ENCODE measurements at regions not wholly inside any gene's neighbourhood (a gene's known extent, or its start where the extent isn't known, plus 50 kb on each side); places are given as distances from the start of the nearest gene placed in this dataset.
"Not testable (repeated sequence)": the region's sequence is repeated elsewhere in the genome, so short reads cannot be mapped to it uniquely, and the experiment has no call there.

GRCh38 chr11:71764695-71765491 is 68.1 kb upstream of the DEFB108B start:
- H3K4me3 ChIP-seq (ENCODE audit: low read length in 3 of 3); H3K27ac ChIP-seq (ENCODE audit: low read depth, low read length); H3K36me3 ChIP-seq (ENCODE audit: control insufficient read depth in 3 of 3, insufficient read depth in 3 of 3, low read length in 3 of 3); H3K27me3 ChIP-seq (ENCODE audit: control insufficient read depth in 3 of 3, insufficient read depth in 3 of 3, low read length in 3 of 3); H3K9me3 ChIP-seq (ENCODE audit: control insufficient read depth in 3 of 3, low read length in 3 of 3); H3K9ac ChIP-seq (ENCODE audit: low read depth in 1 of 3, low read length in 3 of 3); H3K4me1 ChIP-seq (ENCODE audit: control insufficient read depth in 3 of 3, insufficient read depth in 3 of 3, low read length in 3 of 3): not testable (repeated sequence)

- not testable (repeated sequence) for H3K4me3 ChIP-seq (ENCODE audit: low read length in 3 of 3)
Measured at GRCh38 chr11:71767016-71767415, 66.0 kb upstream of the DEFB108B start.

GRCh38 chr11:71772193-71772592 is 60.8 kb upstream of the DEFB108B start:
- H3K9me3 ChIP-seq (ENCODE audit: control insufficient read depth in 3 of 3, low read length in 3 of 3); H3K27ac ChIP-seq (ENCODE audit: low read depth, low read length); H3K36me3 ChIP-seq (ENCODE audit: control insufficient read depth in 3 of 3, insufficient read depth in 3 of 3, low read length in 3 of 3); H3K27me3 ChIP-seq (ENCODE audit: control insufficient read depth in 3 of 3, insufficient read depth in 3 of 3, low read length in 3 of 3); H3K4me1 ChIP-seq (ENCODE audit: control insufficient read depth in 3 of 3, insufficient read depth in 3 of 3, low read length in 3 of 3); H3K4me3 ChIP-seq (ENCODE audit: low read length in 3 of 3); H3K9ac ChIP-seq (ENCODE audit: low read depth in 1 of 3, low read length in 3 of 3): not testable (repeated sequence)

More at GRCh38 chr11:71767016-71767415, 66.0 kb upstream of the DEFB108B start:
- H3K27me3 ChIP-seq (ENCODE audit: control insufficient read depth in 3 of 3, insufficient read depth in 3 of 3, low read length in 3 of 3); H3K9me3 ChIP-seq (ENCODE audit: control insufficient read depth in 3 of 3, low read length in 3 of 3); H3K9ac ChIP-seq (ENCODE audit: low read depth in 1 of 3, low read length in 3 of 3); H3K36me3 ChIP-seq (ENCODE audit: control insufficient read depth in 3 of 3, insufficient read depth in 3 of 3, low read length in 3 of 3); H3K4me1 ChIP-seq (ENCODE audit: control insufficient read depth in 3 of 3, insufficient read depth in 3 of 3, low read length in 3 of 3); H3K27ac ChIP-seq (ENCODE audit: low read depth, low read length): not testable (repeated sequence)

DNA sequence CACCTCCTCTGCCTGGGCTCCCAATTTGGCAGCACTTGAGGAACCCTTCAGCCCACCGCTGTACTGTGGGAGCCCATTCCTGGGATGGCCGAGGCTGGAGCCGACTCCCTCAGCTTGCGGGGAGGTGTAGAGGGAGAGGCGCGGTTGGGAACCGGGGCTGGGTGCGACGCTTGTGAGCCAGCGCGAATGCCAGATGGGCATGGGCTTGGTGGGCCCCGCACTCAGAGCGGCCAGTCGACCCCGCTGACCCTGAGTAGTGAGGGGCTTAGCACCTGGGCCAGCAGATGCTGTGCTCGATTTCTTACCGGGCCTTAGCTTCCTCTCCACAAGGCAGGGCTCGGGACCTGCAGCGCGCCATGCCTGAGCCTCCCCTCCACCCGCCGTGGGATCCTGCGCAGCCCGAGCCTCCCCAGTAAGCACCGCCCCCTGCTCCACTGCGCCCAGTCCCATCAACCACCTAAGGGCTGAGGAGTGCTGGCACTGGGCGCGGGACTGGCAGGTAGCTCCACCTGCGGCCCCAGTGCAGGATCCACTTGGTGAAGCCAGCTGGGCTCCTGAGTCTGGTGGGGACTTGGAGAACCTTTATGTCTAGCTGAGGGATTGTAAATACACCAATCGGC is 58.3 kb upstream of the DEFB108B start:
- Histone ChIP-seq H3K4me1 (ENCODE audit: control insufficient read depth in 3 of 3, insufficient read depth in 3 of 3, low read length in 3 of 3) (no peaks in the 10 kb centered on the region), H3K27ac (ENCODE audit: low read depth, low read length) (no peak overlapping the region), H3K9me3 (ENCODE audit: control insufficient read depth in 3 of 3, low read length in 3 of 3) (no peaks in the 10 kb centered on the region), H3K4me3 (ENCODE audit: low read length in 3 of 3) (no peak overlapping the region), H3K27me3 (ENCODE audit: control insufficient read depth in 3 of 3, insufficient read depth in 3 of 3, low read length in 3 of 3) (no peaks in the 10 kb centered on the region), H3K9ac (ENCODE audit: low read depth in 1 of 3, low read length in 3 of 3) (no peak overlapping the region), H3K36me3 (ENCODE audit: control insufficient read depth in 3 of 3, insufficient read depth in 3 of 3, low read length in 3 of 3) (no peaks in the 10 kb centered on the region)

DNA sequence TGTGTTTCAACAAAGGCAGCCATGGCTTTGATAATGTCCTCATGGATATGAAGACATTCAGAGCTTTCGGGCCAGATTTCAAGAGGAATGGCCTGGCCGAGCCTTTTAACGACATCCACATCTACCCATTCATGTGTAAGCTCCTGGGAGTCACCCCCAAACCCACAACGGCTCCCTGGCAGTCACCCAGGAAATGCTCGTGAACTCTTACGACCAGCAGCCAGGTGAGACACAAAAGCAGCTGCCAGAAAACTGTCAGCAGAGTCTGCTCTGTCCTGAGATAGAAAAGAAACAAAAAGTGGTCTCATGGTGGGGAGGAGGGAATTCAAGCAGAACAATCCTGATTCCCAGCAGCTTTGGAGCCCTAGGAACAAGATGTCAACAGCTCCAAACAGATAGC is 52.9 kb upstream of the DEFB108B start:
- H3K9ac ChIP-seq (ENCODE audit: low read depth in 1 of 3, low read length in 3 of 3); H3K36me3 ChIP-seq (ENCODE audit: control insufficient read depth in 3 of 3, insufficient read depth in 3 of 3, low read length in 3 of 3); H3K27me3 ChIP-seq (ENCODE audit: control insufficient read depth in 3 of 3, insufficient read depth in 3 of 3, low read length in 3 of 3); H3K27ac ChIP-seq (ENCODE audit: low read depth, low read length); H3K9me3 ChIP-seq (ENCODE audit: control insufficient read depth in 3 of 3, low read length in 3 of 3); H3K4me3 ChIP-seq (ENCODE audit: low read length in 3 of 3); H3K4me1 ChIP-seq (ENCODE audit: control insufficient read depth in 3 of 3, insufficient read depth in 3 of 3, low read length in 3 of 3): not testable (repeated sequence)

DNA sequence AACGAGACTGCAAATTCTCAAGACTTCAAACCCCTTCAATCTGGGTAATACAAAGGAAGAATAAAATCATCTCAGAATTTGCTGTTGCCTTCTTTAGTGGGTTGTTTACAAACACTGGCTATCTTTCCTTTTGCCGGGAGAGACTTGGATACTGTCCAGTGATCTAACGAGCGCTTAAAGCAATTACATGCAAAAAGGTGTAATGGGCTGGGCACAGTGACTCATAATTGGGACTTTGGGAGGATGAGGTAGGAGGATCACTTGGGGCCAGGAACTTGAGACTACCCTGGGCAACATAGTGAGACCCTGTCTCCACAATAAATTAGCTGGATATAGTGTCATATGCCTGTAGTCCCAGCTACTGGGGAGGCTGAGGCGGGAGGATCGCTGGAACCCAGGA is 52.2 kb upstream of the DEFB108B start:
- H3K4me1 ChIP-seq (ENCODE audit: control insufficient read depth in 3 of 3, insufficient read depth in 3 of 3, low read length in 3 of 3); H3K27ac ChIP-seq (ENCODE audit: low read depth, low read length); H3K4me3 ChIP-seq (ENCODE audit: low read length in 3 of 3); H3K9ac ChIP-seq (ENCODE audit: low read depth in 1 of 3, low read length in 3 of 3); H3K9me3 ChIP-seq (ENCODE audit: control insufficient read depth in 3 of 3, low read length in 3 of 3); H3K36me3 ChIP-seq (ENCODE audit: control insufficient read depth in 3 of 3, insufficient read depth in 3 of 3, low read length in 3 of 3); H3K27me3 ChIP-seq (ENCODE audit: control insufficient read depth in 3 of 3, insufficient read depth in 3 of 3, low read length in 3 of 3): not testable (repeated sequence)

DNA sequence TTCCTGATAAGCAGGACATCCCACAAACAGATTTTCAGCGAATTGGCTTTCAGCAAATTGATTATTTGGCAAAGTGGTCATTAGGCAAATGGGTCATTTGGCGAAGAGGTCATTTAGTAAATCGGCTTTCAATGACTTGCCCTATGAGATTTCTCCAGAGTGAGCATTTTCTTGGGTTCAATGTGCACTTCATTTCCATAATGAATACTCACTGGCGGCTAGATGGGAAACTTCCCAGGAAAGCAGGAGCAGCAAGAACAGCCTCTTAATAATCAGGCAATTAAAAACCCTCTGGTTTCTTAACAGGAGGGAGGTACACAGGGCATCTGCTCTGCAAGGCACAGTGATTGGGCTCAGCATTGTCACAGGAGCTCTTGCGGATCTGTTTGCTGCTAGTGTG is 51.5 kb upstream of the DEFB108B start:
- H3K27me3 ChIP-seq (ENCODE audit: control insufficient read depth in 3 of 3, insufficient read depth in 3 of 3, low read length in 3 of 3); H3K27ac ChIP-seq (ENCODE audit: low read depth, low read length); H3K4me3 ChIP-seq (ENCODE audit: low read length in 3 of 3); H3K4me1 ChIP-seq (ENCODE audit: control insufficient read depth in 3 of 3, insufficient read depth in 3 of 3, low read length in 3 of 3); H3K36me3 ChIP-seq (ENCODE audit: control insufficient read depth in 3 of 3, insufficient read depth in 3 of 3, low read length in 3 of 3); H3K9me3 ChIP-seq (ENCODE audit: control insufficient read depth in 3 of 3, low read length in 3 of 3); H3K9ac ChIP-seq (ENCODE audit: low read depth in 1 of 3, low read length in 3 of 3): not testable (repeated sequence)

DNA sequence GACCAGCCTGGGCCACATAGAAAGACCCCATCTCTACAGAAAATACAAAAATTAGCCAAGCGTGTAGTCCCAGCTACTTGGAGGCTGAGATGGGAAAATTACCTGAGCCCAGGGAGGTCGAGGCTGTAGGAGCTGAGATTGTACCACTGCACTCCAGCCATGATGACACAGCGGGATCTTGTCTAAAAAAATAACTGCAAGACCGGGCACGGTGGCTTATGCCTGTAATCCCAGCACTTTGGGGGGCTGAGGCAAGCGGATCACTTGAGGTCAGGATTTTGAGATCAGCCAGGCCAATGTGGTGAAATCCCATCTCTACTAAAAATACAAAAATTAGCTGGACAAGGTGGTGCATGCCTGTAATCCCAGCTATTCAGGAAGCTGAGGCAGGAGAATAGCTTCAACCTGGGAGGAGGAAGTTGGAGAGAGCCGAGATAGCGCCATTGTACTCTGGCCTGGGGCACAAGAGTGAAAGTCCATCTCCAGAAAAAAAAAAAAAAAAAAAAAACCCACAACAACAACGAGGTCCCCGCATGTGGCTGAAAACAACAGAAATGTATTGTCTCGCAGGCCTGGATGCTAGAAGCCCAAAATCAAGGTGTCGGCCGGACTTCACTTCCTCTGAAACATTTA is 50.7 kb upstream of the DEFB108B start:
- H3K9ac ChIP-seq (ENCODE audit: low read depth in 1 of 3, low read length in 3 of 3); H3K27me3 ChIP-seq (ENCODE audit: control insufficient read depth in 3 of 3, insufficient read depth in 3 of 3, low read length in 3 of 3); H3K27ac ChIP-seq (ENCODE audit: low read depth, low read length); H3K4me1 ChIP-seq (ENCODE audit: control insufficient read depth in 3 of 3, insufficient read depth in 3 of 3, low read length in 3 of 3); H3K4me3 ChIP-seq (ENCODE audit: low read length in 3 of 3); H3K9me3 ChIP-seq (ENCODE audit: control insufficient read depth in 3 of 3, low read length in 3 of 3); H3K36me3 ChIP-seq (ENCODE audit: control insufficient read depth in 3 of 3, insufficient read depth in 3 of 3, low read length in 3 of 3): not testable (repeated sequence)

GRCh38 chr11:71783191-71783590 is 49.8 kb upstream of the DEFB108B start:
- H3K36me3 ChIP-seq (ENCODE audit: control insufficient read depth in 3 of 3, insufficient read depth in 3 of 3, low read length in 3 of 3); H3K27me3 ChIP-seq (ENCODE audit: control insufficient read depth in 3 of 3, insufficient read depth in 3 of 3, low read length in 3 of 3); H3K9ac ChIP-seq (ENCODE audit: low read depth in 1 of 3, low read length in 3 of 3); H3K9me3 ChIP-seq (ENCODE audit: control insufficient read depth in 3 of 3, low read length in 3 of 3); H3K4me3 ChIP-seq (ENCODE audit: low read length in 3 of 3); H3K4me1 ChIP-seq (ENCODE audit: control insufficient read depth in 3 of 3, insufficient read depth in 3 of 3, low read length in 3 of 3); H3K27ac ChIP-seq (ENCODE audit: low read depth, low read length): not testable (repeated sequence)
